Heart right ventricle (tissue), 16 donors: ENCODE measurements at regions not wholly inside any gene's neighbourhood (a gene's known extent, or its start where the extent isn't known, plus 50 kb on each side); places are given as distances from the start of the nearest gene placed in this dataset.
A peak's percentile ranks its signal among the peaks of the same experiment; 100 is the strongest.

Experiments used
- ATAC-seq, 8 donors: fragments of 200-7000 bp; cut with Tn5 transposase; one replicate each; pipeline ENCODE4 v1.9.1; 2020; ENCODE audit warnings: mild to moderate bottlenecking in 8 of 8, moderate library complexity in 8 of 8, moderate number of reproducible peaks in 1 of 8
- DNase-seq, 2 donors: peaks; one replicate each; pipeline ENCODE4 v3.0.0-alpha.2; 2020
- H3K27ac ChIP-seq, 10 donors: fragments of 200-600 bp; sonication (generic) in 2 of 10; one replicate each; pipeline versions ENCODE4 v1.5.0 to v1.8.0; 2020 to 2022; ENCODE audit warnings: mild to moderate bottlenecking in 3 of 10
- H3K27me3 ChIP-seq, 7 donors: fragments of 200-600 bp; one replicate each; pipeline ENCODE4 v1.8.0; 2021 to 2022; ENCODE audit warnings: mild to moderate bottlenecking in 2 of 7
- H3K36me3 ChIP-seq, 9 donors: fragments of 200-600 bp; sonication (generic) in 1 of 9; one replicate each; pipeline versions ENCODE4 v1.5.0 to v1.8.0; 2020 to 2022; ENCODE audit warnings: mild to moderate bottlenecking in 2 of 9
- H3K4me1 ChIP-seq, 9 donors: fragments of 200-600 bp; sonication (generic) in 1 of 9; one replicate each; pipeline versions ENCODE4 v1.5.0 to v1.8.0; 2020 to 2022; ENCODE audit warnings: mild to moderate bottlenecking in 4 of 9
- H3K4me3 ChIP-seq, 10 donors: fragments of 200-600 bp; sonication (generic) in 2 of 10; one replicate each; pipeline versions ENCODE4 v1.5.0 to v1.8.0; 2020 to 2022; ENCODE audit warnings: mild to moderate bottlenecking in 7 of 10, moderate library complexity in 2 of 10
- H3K9me3 ChIP-seq, 11 donors: fragments of 200-600 bp in 10 of 11; sonication (generic) in 2 of 11; one replicate each; pipeline versions ENCODE4 v1.5.0 to v1.8.0; 2013 to 2022; ENCODE audit warnings: mild to moderate bottlenecking in 2 of 11, control low read depth in 1 of 11, moderate library complexity in 1 of 11
- WGBS, 2 donors: extraction: QIAGEN DNeasy Blood & Tissue Kit; methylation state at CpG; one replicate each; pipeline ENCODE4 v1.1.7; 2013; ENCODE audit warnings: inconsistent platforms in 1 of 2; 5-methylcytosine and 5-hydroxymethylcytosine counted together
- intact Hi-C, 10 donors: fragments of 100-400 bp; cut with DNase I; formaldehyde crosslinking; loops; one replicate each; pipeline versions ENCODE4 v1.11.1 to v1.14.2; 2022
- TF ChIP-seq, protein P1 (sequence below), 9 donors: fragments of 200-600 bp; sonication (generic) in 2 of 9; IDR thresholded peaks; one replicate each; pipeline versions ENCODE4 v1.5.0 to v1.8.0; 2021 to 2022; ENCODE audit warnings: antibody characterized with exemption in 9 of 9, mild to moderate bottlenecking in 5 of 9, moderate library complexity in 1 of 9
- donor health status: Arrhythmogenic right ventricular cardiomyopathy.
- donor health status: ischemic (EF 13 %, LVEDD 7.1; RV severe dilation, severe dysfunction).
- donor health status: healthy with polysubstance abuse.
- donor health status: DM: no; HTN: yes; CAD: no.
- donor health status: DM: no; HTN: no; CAD: no.
- donor health status: ischemic (EF 25% LVEDD 6.9; RV normal size, moderate dysfunction).
- donor health status: ischemic (EF 25% LVEDD 5.7; RV mildly dilated, moderate dysfunction).
- donor health status: healthy.
- donor health status: DM: yes; HTN: yes; CAD: no.
- donor health status: Ischemic cardiomyopathy.
- donor health status: ischemic (EF 35%, LVEDD 5.7; RV mildly dilated, moderate dysfunction).
- donor health status: nonischemic (EF 11% LVEDD 7.7; RV severe dilation, severe dysfunction).
- donor health status: DM: yes; HTN: yes; CAD: no.
- donor health status: PGD.
- donor health status: ischemic (EF 29% LVEDD 5.4; RV normal size, mild dysfunction).
- donor health status: nonischemic (EF 23%, LVEDD 6.1; RV moderate dilation, normal function).

DNA sequence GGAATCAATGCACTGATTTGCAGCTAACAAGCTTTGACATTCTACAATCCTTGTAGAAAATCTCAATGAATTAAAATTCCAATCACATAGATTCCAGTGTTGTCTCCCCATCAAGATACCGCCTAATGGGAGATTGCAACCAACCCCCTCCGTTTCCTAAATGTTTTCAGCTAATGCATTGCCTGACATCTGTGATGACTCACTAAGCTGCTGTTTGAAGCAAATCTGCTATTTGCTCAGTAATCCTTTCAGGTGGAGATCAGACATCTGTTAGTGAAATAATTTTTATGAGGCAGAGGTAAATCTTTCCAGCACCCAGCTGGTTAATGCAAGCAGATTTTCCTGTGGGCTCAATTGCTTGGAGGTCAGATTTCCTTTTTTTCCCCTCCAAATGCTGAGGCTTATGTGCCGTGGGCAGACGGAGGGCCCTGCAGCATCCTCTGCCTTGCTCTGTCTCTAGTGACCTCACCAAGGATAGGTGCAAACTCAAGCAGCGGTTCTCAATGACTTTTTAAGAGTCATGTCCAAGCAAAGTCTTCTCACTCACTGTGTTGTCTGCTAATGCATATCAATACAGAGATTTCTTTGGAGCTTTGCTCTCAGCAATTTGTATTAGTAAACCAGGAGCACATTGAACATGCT lies 91.1 kb upstream of the RAB3GAP2 start:
- no peaks in the 10 kb centered on the region for H3K27me3 ChIP-seq
- WGBS, 2 donors, result 73 to 74% methylated on average over 5 of the region's 5 CpGs
- no peak overlapping the region for H3K27ac ChIP-seq
- ATAC-seq, result peak in 1 of 8 donors; percentile 25
- no peaks in the 10 kb centered on the region for H3K36me3 ChIP-seq
- DNase-seq, result no peak
- H3K4me1 ChIP-seq, result peaks cover 0 to 16% (median 5%) of the 10 kb centered on the region in 9 donors
- peaks cover 0 to 7% (median 0%) of the 10 kb centered on the region in 11 donors for H3K9me3 ChIP-seq
- no peak overlapping the region for H3K4me3 ChIP-seq
- TF ChIP-seq, protein P1, sequence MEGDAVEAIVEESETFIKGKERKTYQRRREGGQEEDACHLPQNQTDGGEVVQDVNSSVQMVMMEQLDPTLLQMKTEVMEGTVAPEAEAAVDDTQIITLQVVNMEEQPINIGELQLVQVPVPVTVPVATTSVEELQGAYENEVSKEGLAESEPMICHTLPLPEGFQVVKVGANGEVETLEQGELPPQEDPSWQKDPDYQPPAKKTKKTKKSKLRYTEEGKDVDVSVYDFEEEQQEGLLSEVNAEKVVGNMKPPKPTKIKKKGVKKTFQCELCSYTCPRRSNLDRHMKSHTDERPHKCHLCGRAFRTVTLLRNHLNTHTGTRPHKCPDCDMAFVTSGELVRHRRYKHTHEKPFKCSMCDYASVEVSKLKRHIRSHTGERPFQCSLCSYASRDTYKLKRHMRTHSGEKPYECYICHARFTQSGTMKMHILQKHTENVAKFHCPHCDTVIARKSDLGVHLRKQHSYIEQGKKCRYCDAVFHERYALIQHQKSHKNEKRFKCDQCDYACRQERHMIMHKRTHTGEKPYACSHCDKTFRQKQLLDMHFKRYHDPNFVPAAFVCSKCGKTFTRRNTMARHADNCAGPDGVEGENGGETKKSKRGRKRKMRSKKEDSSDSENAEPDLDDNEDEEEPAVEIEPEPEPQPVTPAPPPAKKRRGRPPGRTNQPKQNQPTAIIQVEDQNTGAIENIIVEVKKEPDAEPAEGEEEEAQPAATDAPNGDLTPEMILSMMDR (IDR thresholded peaks at IDR 0.05), result no peak
- intact Hi-C loops, result no loop called here

DNA sequence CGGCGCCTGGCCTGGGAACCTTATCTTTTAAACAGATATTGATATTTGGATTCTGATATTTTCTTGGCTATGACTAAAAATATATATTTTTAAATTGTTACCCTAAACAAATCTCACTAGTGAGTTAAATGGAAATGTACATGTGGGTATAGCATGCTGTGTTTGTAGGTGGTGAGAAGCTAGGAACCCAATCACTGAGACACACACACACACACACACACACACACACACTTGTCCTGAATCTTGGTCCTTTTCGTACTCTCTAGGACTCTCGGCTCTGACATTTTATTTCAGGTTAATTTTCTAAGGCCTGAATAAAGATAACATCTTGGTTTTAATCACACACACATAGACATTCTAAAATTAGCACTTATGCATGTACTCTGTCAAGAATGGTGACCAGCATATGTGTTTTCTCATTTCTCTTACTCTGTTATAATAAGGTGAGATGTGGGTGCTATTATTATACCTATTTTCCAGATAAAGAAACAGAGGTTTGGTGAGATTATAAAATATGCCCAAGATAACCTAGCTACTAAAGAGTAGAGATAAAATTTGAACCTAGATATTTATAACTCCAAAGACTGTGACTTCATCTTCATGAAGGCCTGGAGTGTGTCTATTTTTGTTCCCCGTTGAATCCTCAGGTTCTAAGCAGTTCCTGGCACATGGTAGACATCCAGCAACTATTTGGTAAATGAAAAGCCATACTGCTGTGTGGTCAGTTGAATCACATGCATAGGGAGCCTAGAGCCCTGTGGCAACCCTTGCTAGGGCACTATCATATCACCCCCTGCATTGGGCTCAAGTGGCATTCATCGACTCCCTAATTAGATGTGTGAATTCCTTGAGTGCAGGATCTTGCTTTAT lies 85.0 kb upstream of the RAB3GAP2 start:
- ATAC-seq (peak; percentile 55 to 91 (median 84)), DNase-seq (no peak)
- H3K4me3 ChIP-seq, result no peak overlapping the region
- no peaks in the 10 kb centered on the region for H3K36me3 ChIP-seq
- WGBS, 2 donors, result 58 to 69% methylated on average over 6 of the region's 6 CpGs
- H3K27me3 ChIP-seq, result no peaks in the 10 kb centered on the region
- intact Hi-C loops, result no loop called here
- peaks cover 0 to 17% (median 6%) of the 10 kb centered on the region in 9 donors for H3K4me1 ChIP-seq
- TF ChIP-seq, protein P1 (IDR thresholded peaks at IDR 0.05), result no peak
- no peaks in the 10 kb centered on the region for H3K9me3 ChIP-seq
- peak overlapping the region in 4 of 10 donors; percentile 44 to 63 (median 50) for H3K27ac ChIP-seq

DNA sequence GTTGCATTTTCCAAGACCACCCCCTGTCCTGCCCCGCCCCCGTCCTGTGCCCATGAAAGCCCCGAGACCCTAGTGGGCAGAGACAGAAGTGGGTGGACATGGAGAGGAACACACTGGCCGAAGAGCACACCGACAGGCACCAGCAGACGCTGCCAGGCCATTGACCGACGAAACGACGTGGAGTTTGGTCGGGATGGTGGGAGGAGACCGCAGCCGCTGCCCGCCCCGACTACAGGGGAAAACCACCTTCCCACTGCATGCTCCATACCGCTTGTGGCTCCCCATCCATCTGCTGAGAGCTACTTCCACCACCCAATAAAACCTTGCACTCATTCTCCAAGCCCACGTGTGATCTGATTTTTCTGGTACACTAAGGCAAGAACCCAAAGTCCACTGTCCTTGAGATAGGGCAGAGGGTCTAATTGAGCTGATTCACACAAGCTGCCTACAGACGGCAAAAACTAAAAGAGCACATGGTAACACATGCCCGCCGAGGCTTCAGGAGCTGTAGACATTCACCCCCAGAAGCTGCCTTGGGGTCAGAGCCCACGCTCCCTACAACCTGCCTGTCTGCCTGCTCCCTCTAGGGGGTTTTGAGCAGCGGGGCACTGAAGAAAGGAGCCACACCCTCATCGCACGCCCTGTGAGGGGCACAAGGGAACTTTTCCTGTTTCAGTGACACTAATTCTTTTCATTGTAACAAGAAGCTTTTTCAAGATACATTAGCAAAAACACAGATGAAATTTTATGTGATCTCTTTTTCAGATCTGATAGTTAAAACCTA lies 81.2 kb upstream of the RAB3GAP2 start:
- TF ChIP-seq, protein P1 (IDR thresholded peaks at IDR 0.05), result no peak
- Histone ChIP-seq H3K27me3 (no peaks in the 10 kb centered on the region), H3K9me3 (no peaks in the 10 kb centered on the region), H3K4me3 (no peak overlapping the region), H3K36me3 (no peaks in the 10 kb centered on the region), H3K27ac (no peak overlapping the region), H3K4me1 (peaks cover 0 to 17% (median 6%) of the 10 kb centered on the region in 9 donors)
- WGBS, 2 donors, result 88 to 93% methylated on average over 24 of the region's 24 CpGs
- intact Hi-C loops, result no loop called here
- DNase-seq (no peak), ATAC-seq (no peak)

DNA sequence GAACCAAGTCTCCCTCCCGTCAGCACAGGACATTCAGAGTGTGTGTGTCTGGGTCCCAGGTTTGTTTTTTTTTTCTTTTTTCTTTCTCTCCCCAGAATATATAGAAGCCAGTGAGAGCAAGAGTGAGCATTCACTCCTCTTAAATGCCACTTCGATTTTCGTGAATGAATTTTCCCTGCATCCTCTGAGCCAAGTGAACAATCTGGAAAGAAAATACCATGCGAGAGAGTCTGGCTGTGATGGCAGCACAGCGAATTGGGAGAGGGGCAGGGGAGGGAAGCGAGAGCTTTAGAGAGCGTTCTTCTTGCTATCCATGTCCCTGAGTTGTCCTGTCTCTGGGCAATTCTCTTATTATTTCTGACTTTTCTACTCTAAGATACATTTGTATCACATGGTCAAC lies 76.0 kb upstream of the RAB3GAP2 start:
- TF ChIP-seq, protein P1 (IDR thresholded peaks at IDR 0.05), result no peak

More for the DNA sequence above, 76.0 kb upstream of the RAB3GAP2 start:
- H3K4me1 ChIP-seq, result no peaks in the 10 kb centered on the region
- no peak overlapping the region for H3K4me3 ChIP-seq
- H3K27me3 ChIP-seq, result no peaks in the 10 kb centered on the region
- no peaks in the 10 kb centered on the region for H3K9me3 ChIP-seq
- DNase-seq, result no peak
- no peaks in the 10 kb centered on the region for H3K36me3 ChIP-seq
- WGBS, 2 donors, result 89 to 94% methylated on average over 7 of the region's 7 CpGs
- intact Hi-C loops, result no loop called here
- no peak for ATAC-seq
- H3K27ac ChIP-seq, result no peak overlapping the region
